GM13977 (cell line): ENCODE measurements at regions not wholly inside any gene's neighbourhood (a gene's known extent, or its start where the extent isn't known, plus 50 kb on each side); places are given as distances from the start of the nearest gene placed in this dataset.

Experiments
- DNase-seq: peaks from one replicate; pipeline ENCODE4 v3.0.0; 2012; ENCODE audit warnings: low spot score
- CTCF ChIP-seq: IDR thresholded peaks from 2 replicates; pipeline ENCODE4 v1.5.1; 2012; ENCODE audit warnings: mild to moderate bottlenecking, control low read depth; ENCODE audit not compliant: insufficient read depth; ENCODE audit errors: extremely low read depth, missing control alignments
- in situ Hi-C: fragments of 300-500 bp; cut with MboI; formaldehyde crosslinking; loops from one replicate; pipeline ENCODE4 v1.12.0; 2022; ENCODE audit warnings: low sequenced_read_pairs, low pct_unique_long_range_greater_than_20kb, mixed read lengths, inconsistent platforms; ENCODE audit not compliant: unreplicated experiment

GRCh38 chr10:78354101-78354500, 320.4 kb downstream of the RPS24 start:
- in situ Hi-C loops, result no loop called here
- no peak for TF ChIP-seq CTCF
- DNase-seq, result no peak

GRCh38 chr10:78356291-78356900, 322.7 kb downstream of the RPS24 start:
- no peak for TF ChIP-seq CTCF
- no peak for DNase-seq
- in situ Hi-C loops, result no loop called here

- no peak for TF ChIP-seq CTCF
- in situ Hi-C loops, result no loop called here
- DNase-seq, result no peak
These were observed 323.7 kb downstream of the RPS24 start for GRCh38 chr10:78357141-78358063.

- TF ChIP-seq CTCF, result no peak
- in situ Hi-C loops, result no loop called here
- no peak for DNase-seq
These were observed 324.7 kb downstream of the RPS24 start for GRCh38 chr10:78358351-78358750.

GRCh38 chr10:78358982-78359381, 325.3 kb downstream of the RPS24 start:
- in situ Hi-C loops, result no loop called here
- no peak for TF ChIP-seq CTCF
- no peak for DNase-seq

GRCh38 chr10:78359640-78360091, 326.0 kb downstream of the RPS24 start:
- in situ Hi-C loops, result no loop called here
- no peak for DNase-seq
- no peak for TF ChIP-seq CTCF
